ENCODE measurements at regions not wholly inside any gene's neighbourhood (a gene's known extent, or its start where the extent isn't known, plus 50 kb on each side); places are given as distances from the start of the nearest gene placed in this dataset.

DNA sequence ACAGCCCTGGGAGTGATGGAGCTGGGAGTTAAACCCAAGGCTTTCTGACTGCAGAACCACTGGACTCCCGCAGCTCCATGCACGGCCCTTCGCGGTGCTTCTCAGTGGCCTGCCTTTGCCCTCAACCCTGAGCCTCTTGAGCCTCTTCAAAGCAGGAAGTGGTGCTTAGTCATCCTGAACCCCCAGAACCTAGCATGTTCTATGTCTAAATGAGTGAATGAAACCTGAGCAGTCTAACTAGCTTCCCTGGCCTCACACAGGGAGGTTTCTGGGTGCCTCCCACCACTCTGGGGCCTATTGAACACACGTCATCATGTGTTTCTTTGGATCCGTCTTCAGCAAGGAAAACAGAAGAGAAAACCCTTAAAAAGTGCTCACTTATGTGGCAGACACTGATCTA is 117.9 kb upstream of the SFSWAP start:
- peak in 1 of 2 donors; percentile 47 for DNase-seq (ENCODE audit: low read depth in 1 of 2, low spot score in 1 of 2)
- TF ChIP-seq, protein P1, sequence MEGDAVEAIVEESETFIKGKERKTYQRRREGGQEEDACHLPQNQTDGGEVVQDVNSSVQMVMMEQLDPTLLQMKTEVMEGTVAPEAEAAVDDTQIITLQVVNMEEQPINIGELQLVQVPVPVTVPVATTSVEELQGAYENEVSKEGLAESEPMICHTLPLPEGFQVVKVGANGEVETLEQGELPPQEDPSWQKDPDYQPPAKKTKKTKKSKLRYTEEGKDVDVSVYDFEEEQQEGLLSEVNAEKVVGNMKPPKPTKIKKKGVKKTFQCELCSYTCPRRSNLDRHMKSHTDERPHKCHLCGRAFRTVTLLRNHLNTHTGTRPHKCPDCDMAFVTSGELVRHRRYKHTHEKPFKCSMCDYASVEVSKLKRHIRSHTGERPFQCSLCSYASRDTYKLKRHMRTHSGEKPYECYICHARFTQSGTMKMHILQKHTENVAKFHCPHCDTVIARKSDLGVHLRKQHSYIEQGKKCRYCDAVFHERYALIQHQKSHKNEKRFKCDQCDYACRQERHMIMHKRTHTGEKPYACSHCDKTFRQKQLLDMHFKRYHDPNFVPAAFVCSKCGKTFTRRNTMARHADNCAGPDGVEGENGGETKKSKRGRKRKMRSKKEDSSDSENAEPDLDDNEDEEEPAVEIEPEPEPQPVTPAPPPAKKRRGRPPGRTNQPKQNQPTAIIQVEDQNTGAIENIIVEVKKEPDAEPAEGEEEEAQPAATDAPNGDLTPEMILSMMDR (IDR thresholded peaks at IDR 0.05; ENCODE audit: low read depth, low read length), result no peak
- Histone ChIP-seq H3K4me3 (no peak overlapping the region), H3K9me3 (ENCODE audit: low read depth) (no peaks in the 10 kb centered on the region), H3K27ac (peak overlapping the region; percentile 71), H3K36me3 (no peaks in the 10 kb centered on the region), H3K4me1 (ENCODE audit: low read depth) (peaks cover 10% of the 10 kb centered on the region), H3K27me3 (no peaks in the 10 kb centered on the region)

DNA sequence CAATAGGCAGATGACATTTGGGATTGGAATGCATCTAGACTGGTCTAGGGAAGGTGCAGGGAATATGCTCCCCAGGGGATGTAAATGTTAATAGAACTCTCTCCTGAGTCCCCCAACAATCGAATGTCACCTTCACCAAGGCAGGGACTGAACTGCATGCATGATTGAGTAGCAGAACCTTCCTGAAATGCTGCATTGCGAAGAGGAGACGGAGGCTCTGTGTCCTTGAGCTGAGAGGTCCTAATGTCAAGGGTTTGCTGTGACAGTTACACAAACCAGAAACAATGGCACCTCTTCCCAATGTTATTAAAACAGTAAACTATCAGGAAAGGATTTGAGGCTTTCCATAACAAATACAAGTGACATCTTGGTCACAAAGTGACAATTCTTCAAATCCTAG is 117.5 kb upstream of the SFSWAP start:
- Histone ChIP-seq H3K27me3 (no peaks in the 10 kb centered on the region), H3K4me3 (no peak overlapping the region), H3K4me1 (ENCODE audit: low read depth) (peaks cover 10% of the 10 kb centered on the region), H3K9me3 (ENCODE audit: low read depth) (no peaks in the 10 kb centered on the region), H3K36me3 (no peaks in the 10 kb centered on the region), H3K27ac (peak overlapping the region; percentile 71)
- DNase-seq (ENCODE audit: low read depth in 1 of 2, low spot score in 1 of 2), result peak in 1 of 2 donors; percentile 79
- TF ChIP-seq, protein P1 (IDR thresholded peaks at IDR 0.05; ENCODE audit: low read depth, low read length), result no peak

DNA sequence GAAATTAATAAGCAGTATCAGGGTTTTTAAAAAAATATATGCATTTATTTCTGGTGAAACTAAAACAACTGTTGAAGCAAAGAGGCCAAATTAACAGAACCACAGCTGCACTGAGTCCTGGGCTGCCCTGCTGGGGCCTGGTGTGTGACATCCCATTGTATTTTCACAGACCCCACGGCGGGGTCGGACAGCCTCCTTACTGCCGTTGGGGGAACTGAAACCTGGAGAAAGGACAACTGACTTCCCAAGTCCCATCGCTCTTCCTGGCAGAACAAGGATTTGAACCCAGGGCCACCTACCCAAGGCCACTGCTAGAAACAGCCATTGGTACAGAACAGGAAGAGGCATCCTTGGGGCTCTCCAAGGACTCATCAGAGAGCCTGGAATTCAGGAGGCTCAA is 114.8 kb upstream of the SFSWAP start:
- no peak overlapping the region for H3K4me3 ChIP-seq
- TF ChIP-seq, protein P1 (IDR thresholded peaks at IDR 0.05; ENCODE audit: low read depth, low read length), result no peak
- H3K9me3 ChIP-seq (ENCODE audit: low read depth), result no peaks in the 10 kb centered on the region
- H3K4me1 ChIP-seq (ENCODE audit: low read depth), result peaks cover 10% of the 10 kb centered on the region
- H3K27me3 ChIP-seq, result no peaks in the 10 kb centered on the region
- DNase-seq (ENCODE audit: low read depth in 1 of 2, low spot score in 1 of 2), result no peak
- H3K27ac ChIP-seq, result no peak overlapping the region
- H3K36me3 ChIP-seq, result no peaks in the 10 kb centered on the region

DNA sequence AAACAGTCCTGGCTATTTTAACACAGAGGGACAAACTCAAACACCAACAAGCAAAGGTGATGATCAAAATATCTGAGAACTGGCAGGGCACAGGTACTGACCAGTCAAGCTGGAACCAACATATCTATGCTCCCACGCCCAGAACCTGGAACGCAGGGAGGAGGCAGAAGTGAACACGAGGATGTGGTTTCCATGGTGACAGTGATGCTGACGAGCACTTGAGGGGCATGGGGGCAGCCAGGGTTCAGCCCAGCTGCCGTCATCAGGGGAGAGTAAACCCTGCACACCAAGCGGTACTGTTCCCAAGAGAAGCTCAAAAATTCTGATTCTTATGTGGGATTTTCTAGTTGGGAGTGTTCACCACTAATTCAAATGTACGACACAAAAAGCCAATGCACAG is 113.6 kb upstream of the SFSWAP start:
- Histone ChIP-seq H3K27me3 (no peaks in the 10 kb centered on the region), H3K36me3 (no peaks in the 10 kb centered on the region), H3K27ac (no peak overlapping the region), H3K9me3 (ENCODE audit: low read depth) (no peaks in the 10 kb centered on the region), H3K4me1 (ENCODE audit: low read depth) (peaks cover 10% of the 10 kb centered on the region), H3K4me3 (no peak overlapping the region)
- DNase-seq (ENCODE audit: low read depth in 1 of 2, low spot score in 1 of 2), result no peak
- TF ChIP-seq, protein P1 (IDR thresholded peaks at IDR 0.05; ENCODE audit: low read depth, low read length), result no peak

DNA sequence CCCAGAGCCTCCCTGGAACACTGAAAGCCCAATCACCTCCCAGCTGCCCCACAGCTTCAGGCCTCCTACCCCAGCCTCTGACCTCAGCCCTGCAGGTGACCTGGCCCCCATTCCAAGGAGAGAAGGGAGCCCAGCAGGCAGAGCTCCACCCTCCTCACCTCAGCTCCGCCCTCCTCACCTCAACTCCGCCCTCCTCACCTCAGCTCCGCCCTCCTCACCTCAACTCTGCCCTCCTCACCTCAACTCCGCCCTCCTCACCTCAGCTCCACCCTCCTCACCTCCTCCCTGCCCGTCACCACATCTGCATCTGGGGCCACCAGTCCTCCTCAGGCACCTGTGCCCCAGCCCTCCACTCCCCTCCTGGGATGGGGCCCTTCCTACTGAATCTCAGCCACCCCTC is 112.2 kb upstream of the SFSWAP start:
- Histone ChIP-seq H3K4me3 (no peak overlapping the region), H3K36me3 (no peaks in the 10 kb centered on the region), H3K9me3 (ENCODE audit: low read depth) (no peaks in the 10 kb centered on the region), H3K27ac (no peak overlapping the region), H3K4me1 (ENCODE audit: low read depth) (no peaks in the 10 kb centered on the region), H3K27me3 (no peaks in the 10 kb centered on the region)
- no peak for DNase-seq (ENCODE audit: low read depth in 1 of 2, low spot score in 1 of 2)
- TF ChIP-seq, protein P1 (IDR thresholded peaks at IDR 0.05; ENCODE audit: low read depth, low read length), result no peak
